NCI-H2196 treated with DMSO at 0.1 percent for 48 hours (cell line): ENCODE measurements at regions not wholly inside any gene's neighbourhood (a gene's known extent, or its start where the extent isn't known, plus 50 kb on each side); places are given as distances from the start of the nearest gene placed in this dataset.

Source experiments
- DNase-seq: peaks from one replicate; lab custom pipeline; 2025; ENCODE audit not compliant: unreplicated experiment; lab: John Stamatoyannopoulos, UW

DNA sequence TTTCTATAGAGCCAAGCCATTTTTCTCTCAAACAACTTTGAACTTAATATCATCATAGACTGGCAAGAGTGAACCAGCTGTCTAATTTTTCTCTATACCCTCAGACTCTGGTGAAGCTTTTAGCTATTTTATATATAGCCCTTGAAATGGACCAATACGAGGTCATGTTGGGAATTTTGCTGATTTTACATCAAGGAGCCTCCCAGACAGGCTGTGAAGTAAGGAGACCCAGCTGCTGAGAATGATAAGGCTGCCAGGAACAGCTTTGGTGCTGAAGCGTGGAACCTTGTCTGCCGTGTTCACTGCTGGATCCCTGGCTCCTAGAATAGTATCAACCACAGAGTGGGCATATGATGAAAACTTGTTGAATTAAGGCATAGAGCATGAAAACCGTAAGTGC lies 326.2 kb upstream of the NAV3 start:
- no peak for DNase-seq

DNA sequence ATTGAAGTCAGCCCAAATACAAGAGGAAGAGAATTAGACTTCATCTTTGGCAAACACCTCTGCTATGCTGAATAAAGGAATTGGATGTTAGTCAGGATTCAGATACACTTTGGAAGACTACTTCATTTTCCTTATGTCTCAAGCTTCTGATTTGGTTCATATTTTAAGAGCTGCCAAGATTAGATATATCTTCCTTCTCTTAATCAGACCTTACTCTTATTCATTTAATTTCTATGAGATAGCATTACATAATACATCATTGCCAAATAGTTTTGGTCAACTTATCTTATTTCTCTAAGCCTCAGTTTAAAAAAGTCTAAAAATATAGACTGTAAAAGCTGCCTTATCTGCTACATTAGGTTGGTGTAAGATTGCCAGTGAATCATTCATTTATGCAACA lies 330.6 kb upstream of the NAV3 start:
- no peak for DNase-seq

DNA sequence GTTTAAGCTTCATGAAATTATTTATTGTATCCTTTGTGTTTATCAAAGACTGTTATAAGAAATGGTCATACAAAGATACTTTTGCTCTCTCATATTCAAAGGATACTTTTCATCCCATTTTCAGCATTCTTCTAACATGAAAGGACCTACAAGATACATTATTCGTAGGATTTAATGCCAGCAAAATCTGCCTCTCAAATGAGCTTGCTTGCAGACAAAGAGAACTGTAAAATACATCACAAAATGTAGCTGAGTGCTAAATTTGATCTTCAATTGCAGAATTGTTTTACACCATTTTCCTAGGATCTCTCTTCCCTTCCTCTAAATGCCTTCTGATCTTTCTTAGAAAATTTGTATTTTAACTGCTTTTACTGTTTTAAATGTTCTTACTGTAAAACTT lies 333.0 kb upstream of the NAV3 start:
- DNase-seq: no peak

DNA sequence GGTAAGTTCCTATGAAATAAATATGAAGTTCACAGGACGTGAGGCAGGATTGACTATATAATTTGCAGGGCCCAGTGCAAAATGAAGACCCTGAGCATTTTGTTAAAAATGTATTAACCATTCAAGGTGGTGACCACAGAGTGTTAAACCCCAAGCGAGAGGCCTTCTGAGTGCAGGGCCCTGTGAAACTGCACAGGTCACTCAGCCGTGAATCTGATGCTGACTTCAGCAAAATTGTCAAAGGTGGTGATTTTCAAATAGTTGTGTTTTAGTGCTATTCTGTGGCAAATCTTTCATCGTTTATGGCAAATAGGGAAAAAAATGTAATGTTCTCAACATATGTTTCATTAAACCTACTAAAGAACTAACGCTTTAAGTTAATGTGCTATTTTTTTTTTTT lies 334.0 kb upstream of the NAV3 start:
- DNase-seq: no peak

DNA sequence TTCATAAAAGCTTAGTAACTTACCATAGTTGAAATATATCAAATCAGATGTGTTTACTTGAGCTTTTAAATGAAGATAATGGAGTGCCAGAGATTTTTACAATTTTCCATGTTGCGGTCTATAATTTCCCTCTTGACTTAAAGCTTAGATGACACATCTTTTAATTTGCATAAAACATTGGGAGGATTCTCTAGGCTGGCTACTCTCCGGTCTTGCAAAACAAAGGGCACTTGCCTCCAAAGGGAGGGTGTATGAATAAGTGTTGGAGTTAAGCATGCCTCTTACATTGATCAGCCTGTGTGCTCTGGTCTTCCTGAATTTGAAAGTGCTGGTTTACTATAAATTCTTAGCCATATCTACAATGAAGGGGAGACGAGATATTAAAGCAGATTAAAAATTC lies 336.4 kb upstream of the NAV3 start:
- no peak for DNase-seq

DNA sequence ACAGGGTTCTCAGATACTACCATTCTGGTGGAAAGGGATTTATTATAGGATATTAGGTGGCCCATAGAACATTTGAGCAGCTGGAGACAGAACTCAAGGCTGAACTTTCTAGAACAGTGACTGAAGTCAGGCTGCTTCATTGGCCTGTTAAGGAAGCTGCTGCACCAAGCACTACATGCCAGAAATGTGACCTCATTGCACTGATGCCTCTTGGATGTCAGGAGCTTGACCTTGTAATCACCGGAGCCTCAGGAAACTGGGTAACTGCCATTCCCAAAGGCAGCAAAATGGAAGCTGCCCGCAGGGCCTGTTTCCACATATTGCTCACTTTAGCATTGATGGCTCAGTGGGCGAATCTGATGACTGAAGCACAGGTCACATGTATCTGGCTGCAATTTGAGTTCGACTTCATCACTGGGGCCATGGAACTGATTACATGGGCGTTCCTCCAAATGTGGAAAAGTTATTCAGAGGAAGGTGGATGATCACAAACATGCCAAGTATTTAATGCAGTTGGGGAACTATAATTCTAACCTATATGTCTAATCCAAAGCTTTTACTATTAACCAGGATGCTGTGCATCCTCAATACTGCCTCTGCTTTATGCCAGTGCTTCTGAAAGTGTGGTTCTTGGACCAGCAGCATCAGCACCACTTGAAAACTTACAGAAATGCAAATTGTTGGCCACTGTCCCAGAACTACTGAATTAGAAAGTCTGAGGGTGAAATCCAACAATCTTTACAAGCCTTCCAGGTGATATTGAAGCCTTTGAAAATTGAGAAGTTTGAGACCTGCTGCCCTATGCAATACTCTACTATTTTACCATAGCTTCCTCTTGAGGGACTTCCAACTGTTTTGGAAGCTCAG lies 337.2 kb upstream of the NAV3 start:
- DNase-seq: no peak

DNA sequence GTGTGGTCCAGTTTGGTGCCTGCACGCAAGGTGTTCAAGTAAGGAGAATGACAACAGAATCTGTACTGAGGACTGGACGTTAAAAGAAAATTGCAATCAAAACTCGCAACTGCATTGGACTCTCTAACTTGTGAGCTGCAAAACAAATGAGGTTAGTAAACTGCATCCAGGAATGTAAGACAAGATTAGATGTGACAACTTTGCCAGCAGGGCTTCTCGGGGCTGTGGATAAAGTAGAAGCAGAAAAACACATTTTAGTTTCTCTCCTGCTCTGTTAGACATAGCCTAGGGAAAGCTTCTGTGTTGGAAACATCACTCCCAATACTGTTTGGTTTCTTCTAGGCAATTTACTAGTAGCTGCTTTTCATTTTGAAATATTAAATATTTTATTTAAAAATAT lies 338.2 kb upstream of the NAV3 start:
- no peak for DNase-seq

DNA sequence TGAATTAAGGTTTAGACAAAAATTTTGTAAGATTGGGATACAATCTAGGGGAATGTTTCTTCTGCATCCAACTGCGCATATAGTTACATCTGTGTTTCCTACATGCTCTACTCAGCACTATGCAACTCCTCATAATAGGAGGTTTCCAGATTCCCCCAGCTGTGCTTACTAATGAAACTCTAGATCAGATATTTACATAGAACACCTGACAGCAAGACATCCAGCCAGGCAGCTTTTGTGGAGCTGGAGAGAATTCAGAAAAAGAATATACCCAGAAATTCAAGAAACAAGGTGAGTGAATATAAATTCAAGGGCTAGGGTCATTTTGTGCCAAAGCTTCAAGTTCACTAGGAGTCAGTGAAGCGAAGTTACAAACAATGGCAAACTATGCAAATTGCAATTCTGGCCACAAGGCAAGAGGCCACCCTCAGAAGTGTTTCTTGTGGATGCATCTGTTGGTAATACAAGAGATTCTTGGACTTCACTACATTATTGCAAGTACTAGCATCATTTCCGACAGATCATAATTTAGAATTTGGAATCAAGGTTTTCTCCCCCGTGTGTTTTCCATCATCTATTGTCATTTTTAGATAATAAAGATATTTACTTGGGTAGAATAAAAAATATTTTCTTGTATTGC lies 341.2 kb upstream of the NAV3 start:
- no peak for DNase-seq

DNA sequence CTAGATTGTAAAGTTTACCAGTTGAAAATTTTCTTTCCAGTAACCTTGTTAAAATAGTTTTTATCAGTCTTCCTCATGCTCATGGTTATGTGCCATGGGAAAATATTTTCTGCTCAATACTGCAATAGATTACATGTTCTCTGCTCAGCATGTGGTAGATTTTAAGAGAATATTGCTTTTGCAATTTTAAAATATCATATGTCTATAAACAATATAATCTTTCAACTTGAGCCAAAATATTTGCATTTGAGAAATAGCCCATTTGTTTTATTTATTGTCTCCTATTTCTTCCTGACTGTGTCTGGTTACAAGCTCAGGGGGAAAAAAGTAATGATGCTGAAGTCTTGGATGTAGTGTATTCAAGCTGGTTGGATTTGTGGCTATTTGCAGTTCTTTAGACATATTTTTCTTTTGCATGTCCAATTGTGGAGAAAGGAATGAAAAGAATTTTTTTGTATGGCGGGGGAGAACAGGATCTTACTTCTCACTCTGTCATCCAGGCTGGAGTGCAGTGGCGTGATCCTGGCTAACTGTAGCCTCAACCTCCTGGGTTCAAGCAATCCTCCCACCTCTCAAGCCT lies 342.6 kb upstream of the NAV3 start:
- DNase-seq: no peak

DNA sequence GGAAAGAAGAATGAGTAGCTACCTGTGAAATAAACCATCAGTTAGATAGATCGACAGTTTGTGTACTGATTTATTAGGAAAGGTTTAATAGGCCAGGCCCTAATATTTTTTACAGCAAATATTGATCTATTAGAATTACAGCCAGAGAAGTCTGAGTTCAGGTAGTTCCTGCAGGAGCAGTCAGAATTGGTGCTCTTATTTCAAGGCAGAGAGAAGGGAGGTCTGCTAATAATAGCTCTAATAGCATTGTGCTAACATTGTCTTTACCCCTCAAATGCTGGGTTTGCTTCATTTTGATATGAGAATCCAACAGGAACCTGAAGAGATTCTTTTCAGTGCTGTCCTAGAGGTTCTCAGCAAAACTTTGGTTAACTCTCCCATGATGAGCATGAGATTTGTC lies 343.8 kb upstream of the NAV3 start:
- DNase-seq: no peak

DNA sequence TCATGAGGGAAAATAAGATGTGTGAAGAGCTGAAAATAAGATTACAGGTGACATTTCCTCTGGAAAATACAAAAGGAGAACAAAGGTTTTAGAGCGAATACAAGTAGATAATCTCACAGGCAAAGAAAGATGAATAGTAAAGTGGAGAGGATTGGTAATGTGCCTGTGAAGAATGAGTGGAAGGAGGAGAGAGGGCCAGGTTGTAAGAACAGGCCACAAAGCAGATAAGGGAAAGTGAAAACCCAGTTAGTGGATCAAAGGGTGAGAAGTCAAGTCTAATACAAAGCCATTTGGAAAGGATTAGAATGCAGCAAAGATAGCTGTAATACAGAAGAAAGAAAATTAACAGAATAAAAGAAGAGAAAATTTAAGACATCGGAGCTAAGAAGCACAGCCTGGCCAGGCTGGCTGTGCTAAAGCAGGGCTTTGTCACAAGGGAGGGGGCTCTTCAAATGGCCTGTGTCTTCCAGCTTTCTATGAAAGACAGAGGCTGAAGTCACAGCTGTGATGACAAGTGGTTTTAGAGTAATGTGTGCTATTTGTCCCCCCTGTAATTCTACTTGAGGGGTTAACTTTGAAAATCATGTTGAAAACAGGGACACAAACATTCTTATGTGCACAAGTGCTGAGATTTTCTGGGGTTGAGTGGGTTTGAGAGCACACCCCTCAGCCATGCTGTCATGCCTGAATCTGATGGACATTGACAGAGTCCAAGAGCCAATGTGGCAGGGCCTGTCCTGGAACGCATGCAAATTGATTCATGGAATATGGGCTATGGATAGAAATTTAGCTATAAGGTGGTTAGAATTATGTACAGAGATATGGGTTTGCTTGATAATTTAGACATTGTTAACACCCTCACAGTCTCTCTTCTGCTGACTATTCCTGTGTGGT lies 344.5 kb upstream of the NAV3 start:
- DNase-seq: no peak

DNA sequence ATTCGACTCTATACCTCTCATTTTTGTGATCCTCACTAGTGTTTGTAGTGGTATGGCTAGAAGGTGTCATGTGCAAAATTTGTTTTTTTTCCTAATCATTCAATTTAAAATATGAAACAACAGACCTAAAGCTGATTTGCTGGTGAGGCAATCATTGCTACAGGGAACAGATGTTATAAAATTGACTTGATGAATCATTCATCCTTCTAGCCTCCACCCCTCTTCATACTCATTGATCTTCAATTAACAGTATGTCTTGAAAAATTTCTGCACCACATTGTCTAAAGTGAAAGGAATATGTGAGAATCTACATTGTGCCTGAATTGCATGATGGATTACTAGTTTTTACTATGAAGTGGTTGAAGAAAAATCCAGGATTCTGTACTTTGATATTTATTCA lies 349.0 kb upstream of the NAV3 start:
- DNase-seq: no peak

DNA sequence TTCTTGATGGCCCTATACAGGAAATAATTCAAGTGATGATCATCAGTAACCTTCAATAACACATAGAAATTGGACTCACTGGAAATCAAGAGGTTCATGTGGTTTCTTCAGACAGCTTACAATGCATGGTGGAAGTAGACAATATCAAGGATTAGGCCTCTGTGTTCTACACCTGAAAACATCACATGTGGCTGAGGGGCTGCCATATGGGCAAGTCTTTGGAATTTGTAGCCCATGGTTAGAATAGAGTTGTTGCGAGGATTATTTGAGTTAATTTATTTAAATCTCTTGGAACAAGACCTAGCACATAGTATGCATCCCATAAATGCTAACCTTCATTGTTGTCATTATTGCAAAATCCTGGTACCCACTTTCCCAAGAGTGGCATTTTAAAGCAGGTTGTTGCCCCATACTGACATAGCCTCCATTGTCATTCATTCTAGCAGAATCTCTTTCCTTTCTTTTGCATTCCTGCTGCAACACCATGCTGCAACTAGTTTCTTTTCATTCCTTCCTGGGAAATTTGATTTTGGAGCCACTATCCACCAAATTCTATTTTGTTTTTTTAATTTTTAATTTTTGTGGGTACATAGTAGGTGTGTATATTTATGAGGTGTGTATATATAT lies 352.7 kb upstream of the NAV3 start:
- DNase-seq: no peak

DNA sequence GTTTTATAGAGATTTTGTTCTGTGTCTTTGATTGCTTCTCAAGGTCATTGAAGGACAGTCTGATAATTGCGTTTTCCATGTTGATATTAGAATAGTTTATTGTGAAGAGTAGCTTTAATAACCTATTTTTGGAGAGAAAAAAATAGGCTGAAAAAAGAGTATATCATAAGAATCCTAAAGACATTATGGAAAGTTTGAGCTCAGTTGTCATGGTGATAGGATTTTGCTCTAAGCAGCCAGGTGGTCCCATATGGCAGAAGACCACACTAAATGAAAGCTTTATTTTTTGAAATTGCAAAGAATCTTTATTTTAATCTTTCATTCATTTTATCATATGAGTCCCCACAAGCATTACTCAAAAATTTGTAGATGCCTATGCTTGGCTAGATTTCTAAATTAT lies 358.9 kb upstream of the NAV3 start:
- DNase-seq: no peak

DNA sequence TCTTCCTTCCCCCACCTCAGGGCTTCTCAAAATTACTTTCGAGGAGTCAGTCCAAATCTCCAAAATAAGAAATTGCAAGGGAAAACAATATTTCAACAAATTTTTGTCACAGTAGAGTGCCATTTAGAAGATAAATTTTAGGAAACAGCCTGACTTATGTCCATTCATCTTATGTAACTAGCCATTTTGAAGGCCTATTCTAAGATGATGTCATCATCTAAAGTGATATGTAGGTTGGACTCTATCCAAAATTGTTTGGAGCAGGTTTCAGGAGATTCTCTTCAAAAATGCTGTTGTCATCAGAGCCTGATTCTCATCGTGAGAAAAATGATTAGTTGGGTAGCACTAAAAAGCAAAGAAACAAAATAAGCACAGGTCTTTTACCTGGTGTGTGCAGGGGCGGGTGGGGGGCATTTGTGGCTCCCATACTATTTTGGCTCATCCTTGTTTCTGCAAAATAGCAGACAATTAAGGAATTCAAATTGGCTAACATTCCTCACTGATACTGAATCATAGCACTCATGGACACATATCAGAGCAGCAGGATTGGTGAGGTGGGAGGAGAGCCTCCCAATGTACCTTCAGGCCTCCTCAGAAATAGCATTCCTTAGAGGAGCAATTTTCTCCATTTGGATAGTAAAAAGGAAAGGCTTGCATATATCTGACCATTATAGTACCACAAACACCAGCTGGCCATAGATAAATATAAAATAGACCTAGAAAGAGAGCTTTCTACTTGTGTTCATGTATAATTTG lies 360.9 kb upstream of the NAV3 start:
- DNase-seq: no peak

DNA sequence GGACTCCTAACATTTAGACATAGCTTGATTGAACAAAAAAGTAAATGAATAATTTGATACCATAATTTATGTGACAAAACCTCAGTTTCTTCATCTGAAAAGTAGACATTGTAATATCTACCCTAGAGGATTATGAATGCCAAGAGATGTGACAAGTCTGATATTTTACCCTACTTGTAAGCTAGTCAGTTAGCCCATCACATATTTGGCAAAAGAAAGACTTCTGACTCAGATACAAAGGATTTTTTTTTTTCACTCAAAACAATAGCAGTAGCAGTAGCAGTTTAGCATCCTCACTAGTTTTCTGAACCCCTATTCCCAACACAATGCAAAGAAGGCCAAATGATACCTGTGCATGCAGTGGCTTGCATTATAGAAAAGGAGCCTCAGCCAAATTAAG lies 377.3 kb upstream of the E2F7 start:
- no peak for DNase-seq

DNA sequence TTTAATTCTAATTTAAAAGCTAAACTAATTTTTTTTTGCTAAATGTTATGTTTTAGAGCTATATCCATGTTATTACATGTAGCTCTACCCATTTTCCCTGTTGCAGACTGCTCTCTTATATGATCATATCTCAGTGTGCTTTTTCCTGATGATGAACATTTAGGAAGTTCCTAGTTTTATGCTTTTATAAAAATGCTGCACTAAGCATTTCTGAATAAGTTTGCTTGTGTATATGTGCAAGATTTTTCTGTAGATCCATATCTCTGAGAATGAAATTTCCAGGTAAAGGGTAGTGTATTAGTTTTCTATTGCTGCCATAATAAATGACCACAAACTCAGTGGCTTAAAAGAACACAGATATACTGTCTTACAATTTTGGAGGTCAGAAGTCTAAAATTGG lies 374.4 kb upstream of the E2F7 start:
- no peak for DNase-seq

DNA sequence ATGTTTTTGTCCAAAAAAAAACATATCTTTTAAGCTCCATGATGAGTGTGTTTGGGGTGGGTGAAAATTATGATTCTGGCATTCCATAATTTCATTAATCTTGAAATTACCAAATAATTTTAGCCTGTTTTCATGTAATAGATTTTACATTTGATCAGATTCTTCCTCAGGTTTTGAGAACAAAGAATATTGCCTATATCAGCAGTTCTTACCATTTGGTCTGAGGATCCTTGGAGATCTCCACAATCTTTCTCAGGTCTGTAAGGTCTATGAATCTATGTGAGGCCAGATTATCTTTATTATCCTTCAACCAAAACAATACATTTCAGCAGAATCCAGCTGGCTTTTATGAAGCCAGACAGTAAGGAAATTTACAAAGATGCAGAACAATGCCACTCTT lies 373.3 kb upstream of the E2F7 start:
- no peak for DNase-seq

DNA sequence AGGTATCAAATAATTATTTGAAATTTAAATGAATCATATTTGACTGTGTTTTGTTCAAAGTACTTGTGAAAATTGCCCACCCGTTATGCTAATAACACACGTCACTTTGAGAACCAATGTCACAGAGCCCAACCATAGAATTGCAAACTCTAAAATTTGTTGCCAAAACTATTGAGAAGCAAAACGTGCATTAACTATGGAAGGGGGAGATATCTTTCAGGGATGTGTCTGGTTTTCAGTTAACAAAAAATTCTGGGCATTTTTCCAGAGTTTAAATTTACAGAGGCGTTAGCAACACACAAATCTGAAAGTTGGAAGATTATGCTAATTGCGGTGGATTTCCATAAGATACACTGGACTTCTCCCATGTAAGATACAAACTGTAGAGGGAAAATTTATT lies 371.8 kb upstream of the E2F7 start:
- no peak for DNase-seq

DNA sequence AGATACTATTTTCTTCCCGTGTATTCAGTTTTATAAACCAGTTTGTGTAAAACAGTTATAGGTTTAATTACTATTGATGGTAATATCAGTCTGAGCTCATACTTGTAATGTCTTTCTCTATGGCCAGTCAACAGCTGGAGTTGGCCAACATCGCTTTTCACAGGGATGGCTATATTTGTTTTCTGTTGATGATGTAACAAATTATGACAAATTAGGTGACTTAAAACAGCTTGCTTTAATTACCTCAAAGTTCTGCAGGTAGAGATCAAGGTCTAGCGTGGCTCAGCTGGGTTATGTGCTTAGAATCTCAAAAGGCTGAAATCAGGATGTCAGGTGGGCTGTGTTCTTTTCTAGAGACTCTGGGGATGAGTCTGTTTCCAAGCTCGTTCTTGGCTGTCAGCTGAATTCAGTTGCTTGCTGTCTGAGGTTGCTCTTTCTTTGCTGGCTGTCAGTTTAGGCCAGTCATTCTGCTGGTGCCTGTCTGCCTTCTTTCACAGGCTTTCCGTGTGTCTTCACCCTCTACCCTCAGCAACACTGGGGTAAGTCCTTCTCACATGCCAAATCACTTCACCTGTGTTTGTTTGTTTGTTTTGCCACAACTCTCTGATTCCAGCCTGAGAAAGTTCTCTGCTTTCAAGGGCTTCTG lies 370.2 kb upstream of the E2F7 start:
- no peak for DNase-seq
